WTC11 (cell line): ENCODE measurements at regions not wholly inside any gene's neighbourhood (a gene's known extent, or its start where the extent isn't known, plus 50 kb on each side); places are given as distances from the start of the nearest gene placed in this dataset.

Experiments
- ATAC-seq: fragments of 200-7000 bp; cut with Tn5 transposase; 2 replicates; pipeline ENCODE4 v1.10.0; 2021; ENCODE audit warnings: mild to moderate bottlenecking, moderate library complexity
- CTCF ChIA-PET: fragments of 300-600 bp; sonication (Branson Sonifier 250); formaldehyde crosslinking; loops from one replicate; lab custom pipeline; 2021; ENCODE audit warnings: antibody characterized with exemption; lab: Charles Lee
- POLR2A ChIA-PET: fragments of 350-600 bp; sonication (Branson Sonifier 250); formaldehyde crosslinking; loops from one replicate; lab custom pipeline; 2021; ENCODE audit warnings: antibody characterized with exemption; lab: Charles Lee
- DNase-seq: peaks from one replicate; pipeline ENCODE4 v3.0.0; 2021; ENCODE audit warnings: low spot score
- H3K27ac Mint-ChIP-seq: 2 replicates; pipeline ENCODE4 v1.8.0; 2021; ENCODE audit warnings: mixed read lengths
- H3K27me3 Mint-ChIP-seq: 2 replicates; pipeline ENCODE4 v1.8.0; 2021; ENCODE audit warnings: low read depth, mild to moderate bottlenecking, moderate library complexity, mixed read lengths
- H3K36me3 Mint-ChIP-seq: 2 replicates; pipeline ENCODE4 v1.8.0; 2021; ENCODE audit warnings: mixed read lengths
- H3K4me1 Mint-ChIP-seq: 2 replicates; pipeline ENCODE4 v1.8.0; 2022; ENCODE audit warnings: mixed read lengths
- H3K4me3 Mint-ChIP-seq: 2 replicates; pipeline ENCODE4 v1.8.0; 2021; ENCODE audit warnings: mild to moderate bottlenecking, moderate library complexity, mixed read lengths
- H3K9me3 Mint-ChIP-seq: 2 replicates; pipeline ENCODE4 v1.8.0; 2021; ENCODE audit warnings: mixed read lengths
- CREB1 ChIP-seq: sonication (generic); formaldehyde crosslinking; IDR thresholded peaks from 2 replicates; pipeline ENCODE4 v1.8.0; 2023; ENCODE audit warnings: mild to moderate bottlenecking, missing genetic modification reagents
- E2F4 ChIP-seq: sonication (generic); formaldehyde crosslinking; IDR thresholded peaks from 2 replicates; pipeline ENCODE4 v1.8.1; 2022; ENCODE audit warnings: low read depth, mild to moderate bottlenecking, moderate library complexity, missing genetic modification reagents, borderline replicate concordance
- ESRRA ChIP-seq: sonication (generic); formaldehyde crosslinking; IDR thresholded peaks from 2 replicates; pipeline ENCODE4 v1.8.1; 2022; ENCODE audit warnings: mild to moderate bottlenecking, missing genetic modification reagents, borderline replicate concordance
- FOXJ3 ChIP-seq: sonication (generic); formaldehyde crosslinking; IDR thresholded peaks from 2 replicates; pipeline ENCODE4 v1.9.0; 2021; ENCODE audit warnings: missing genetic modification reagents, mild to moderate bottlenecking, borderline replicate concordance
- GABPB1 ChIP-seq: sonication (generic); formaldehyde crosslinking; IDR thresholded peaks from 2 replicates; pipeline ENCODE4 v1.8.1; 2023; ENCODE audit warnings: mild to moderate bottlenecking, missing genetic modification reagents
- JAZF1 ChIP-seq: fragments of 250-450 bp; sonication (Bioruptor Pico); IDR thresholded peaks from 2 replicates; pipeline ENCODE4 v1.9.0; 2021; ENCODE audit warnings: moderate library complexity, mild to moderate bottlenecking, inconsistent platforms
- MAX ChIP-seq: sonication (generic); formaldehyde crosslinking; IDR thresholded peaks from 2 replicates; pipeline ENCODE4 v1.8.0; 2022; ENCODE audit warnings: mild to moderate bottlenecking, missing genetic modification reagents
- NFYB ChIP-seq: sonication (generic); formaldehyde crosslinking; conservative IDR thresholded peaks from 2 replicates; pipeline ENCODE4 v1.8.0; 2022; ENCODE audit warnings: low read depth, missing genetic modification reagents
- NR2C2 ChIP-seq: sonication (generic); formaldehyde crosslinking; IDR thresholded peaks from 2 replicates; pipeline ENCODE4 v1.8.0; 2022; ENCODE audit warnings: mild to moderate bottlenecking, missing genetic modification reagents
- ZNF396 ChIP-seq: fragments of 250-450 bp; sonication (Bioruptor Pico); IDR thresholded peaks from 2 replicates; pipeline ENCODE4 v1.8.0; 2021; ENCODE audit warnings: mild to moderate bottlenecking, moderate library complexity, borderline replicate concordance
- ZNF416 ChIP-seq: fragments of 250-450 bp; sonication (Bioruptor Pico); IDR thresholded peaks from 2 replicates; pipeline ENCODE4 v1.9.0; 2021; ENCODE audit warnings: mild to moderate bottlenecking, inconsistent platforms
- ZNF671 ChIP-seq: fragments of 250-450 bp; sonication (Bioruptor Pico); IDR thresholded peaks from 2 replicates; pipeline ENCODE4 v1.8.0; 2021; ENCODE audit warnings: mild to moderate bottlenecking
- ZSCAN18 ChIP-seq: fragments of 250-450 bp; sonication (Bioruptor Pico); IDR thresholded peaks from 2 replicates; pipeline ENCODE4 v2.1.2; 2022; ENCODE audit warnings: mild to moderate bottlenecking, moderate library complexity
- TF ChIP-seq, protein P1 (sequence below): sonication (generic); formaldehyde crosslinking; IDR thresholded peaks from 2 replicates; pipeline ENCODE4 v1.8.0; 2023; ENCODE audit warnings: mild to moderate bottlenecking, missing genetic modification reagents
- TF ChIP-seq, protein P2 (sequence below): sonication (generic); formaldehyde crosslinking; IDR thresholded peaks from 2 replicates; pipeline ENCODE4 v1.8.1; 2023; ENCODE audit warnings: mild to moderate bottlenecking, missing genetic modification reagents, borderline replicate concordance
- TF ChIP-seq, protein P3 (sequence below): sonication (generic); formaldehyde crosslinking; IDR thresholded peaks from 2 replicates; pipeline ENCODE4 v1.8.0; 2023; ENCODE audit warnings: missing genetic modification reagents, mild to moderate bottlenecking, borderline replicate concordance
- TF ChIP-seq, protein P4 (sequence below): sonication (generic); formaldehyde crosslinking; IDR thresholded peaks from 2 replicates; pipeline ENCODE4 v1.8.1; 2023; ENCODE audit warnings: mild to moderate bottlenecking, missing genetic modification reagents, moderate library complexity

DNA sequence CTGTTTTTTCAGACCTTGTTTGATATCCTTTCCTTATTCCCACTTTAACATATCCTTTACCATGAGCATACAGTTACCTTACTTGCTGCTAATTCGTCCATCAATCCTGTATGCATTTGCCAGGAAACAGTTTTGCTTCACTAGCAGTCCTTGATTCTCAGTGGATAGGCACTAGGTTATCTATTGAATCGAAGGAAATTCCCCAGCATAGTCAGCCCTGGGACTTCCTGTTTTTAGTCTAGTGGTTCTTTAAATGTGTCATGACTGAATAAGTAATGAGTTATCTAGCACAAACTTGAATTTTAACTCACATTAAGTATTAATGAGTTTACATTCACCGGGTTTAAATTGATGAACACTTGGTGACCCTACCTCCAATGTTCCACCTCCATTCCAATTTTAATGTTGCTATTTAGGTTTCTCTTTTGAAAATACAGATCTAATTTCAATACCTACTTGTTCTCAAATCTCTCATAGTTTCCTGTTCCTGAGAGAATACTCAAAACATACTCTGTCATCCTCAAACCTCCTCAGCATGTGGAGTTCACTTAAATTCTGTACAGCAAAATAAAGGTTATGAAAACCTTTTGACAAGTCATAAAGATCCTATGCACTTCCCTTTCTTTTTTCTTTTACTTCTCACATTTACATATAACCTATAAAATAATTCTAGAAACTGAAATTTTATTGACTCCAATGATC is 1375.1 kb upstream of the TENM4 start:
- ChIA-PET POLR2A (interaction anchor here (0.7 kb wide), 1 partner anchor 1021 kb away, joined by 3 read pairs; no protein-coding TSS in a partner anchor), CTCF (no interaction called here)
- no peak overlapping the region for H3K4me3 Mint-ChIP-seq
- no peak overlapping the region for H3K27ac Mint-ChIP-seq
- peaks cover 26% of the 10 kb centered on the region for H3K4me1 Mint-ChIP-seq
- peaks cover 4% of the 10 kb centered on the region; the same call in 1 of the 2 replicates for H3K9me3 Mint-ChIP-seq
- H3K27me3 Mint-ChIP-seq, result no peaks in the 10 kb centered on the region; the same call in 1 of the 2 replicates
- H3K36me3 Mint-ChIP-seq, result no peaks in the 10 kb centered on the region
- no peak for TF ChIP-seq ESRRA (CRISPR knock-in tag)
- TF ChIP-seq, protein P1, sequence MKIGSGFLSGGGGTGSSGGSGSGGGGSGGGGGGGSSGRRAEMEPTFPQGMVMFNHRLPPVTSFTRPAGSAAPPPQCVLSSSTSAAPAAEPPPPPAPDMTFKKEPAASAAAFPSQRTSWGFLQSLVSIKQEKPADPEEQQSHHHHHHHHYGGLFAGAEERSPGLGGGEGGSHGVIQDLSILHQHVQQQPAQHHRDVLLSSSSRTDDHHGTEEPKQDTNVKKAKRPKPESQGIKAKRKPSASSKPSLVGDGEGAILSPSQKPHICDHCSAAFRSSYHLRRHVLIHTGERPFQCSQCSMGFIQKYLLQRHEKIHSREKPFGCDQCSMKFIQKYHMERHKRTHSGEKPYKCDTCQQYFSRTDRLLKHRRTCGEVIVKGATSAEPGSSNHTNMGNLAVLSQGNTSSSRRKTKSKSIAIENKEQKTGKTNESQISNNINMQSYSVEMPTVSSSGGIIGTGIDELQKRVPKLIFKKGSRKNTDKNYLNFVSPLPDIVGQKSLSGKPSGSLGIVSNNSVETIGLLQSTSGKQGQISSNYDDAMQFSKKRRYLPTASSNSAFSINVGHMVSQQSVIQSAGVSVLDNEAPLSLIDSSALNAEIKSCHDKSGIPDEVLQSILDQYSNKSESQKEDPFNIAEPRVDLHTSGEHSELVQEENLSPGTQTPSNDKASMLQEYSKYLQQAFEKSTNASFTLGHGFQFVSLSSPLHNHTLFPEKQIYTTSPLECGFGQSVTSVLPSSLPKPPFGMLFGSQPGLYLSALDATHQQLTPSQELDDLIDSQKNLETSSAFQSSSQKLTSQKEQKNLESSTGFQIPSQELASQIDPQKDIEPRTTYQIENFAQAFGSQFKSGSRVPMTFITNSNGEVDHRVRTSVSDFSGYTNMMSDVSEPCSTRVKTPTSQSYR (CRISPR knock-in tag), result no peak
- TF ChIP-seq GABPB1 (CRISPR knock-in tag), result no peak
- TF ChIP-seq ZNF396 (CRISPR knock-in tag), result no peak
- TF ChIP-seq MAX (CRISPR knock-in tag), result no peak
- TF ChIP-seq ZNF671, result no peak
- TF ChIP-seq, protein P2, sequence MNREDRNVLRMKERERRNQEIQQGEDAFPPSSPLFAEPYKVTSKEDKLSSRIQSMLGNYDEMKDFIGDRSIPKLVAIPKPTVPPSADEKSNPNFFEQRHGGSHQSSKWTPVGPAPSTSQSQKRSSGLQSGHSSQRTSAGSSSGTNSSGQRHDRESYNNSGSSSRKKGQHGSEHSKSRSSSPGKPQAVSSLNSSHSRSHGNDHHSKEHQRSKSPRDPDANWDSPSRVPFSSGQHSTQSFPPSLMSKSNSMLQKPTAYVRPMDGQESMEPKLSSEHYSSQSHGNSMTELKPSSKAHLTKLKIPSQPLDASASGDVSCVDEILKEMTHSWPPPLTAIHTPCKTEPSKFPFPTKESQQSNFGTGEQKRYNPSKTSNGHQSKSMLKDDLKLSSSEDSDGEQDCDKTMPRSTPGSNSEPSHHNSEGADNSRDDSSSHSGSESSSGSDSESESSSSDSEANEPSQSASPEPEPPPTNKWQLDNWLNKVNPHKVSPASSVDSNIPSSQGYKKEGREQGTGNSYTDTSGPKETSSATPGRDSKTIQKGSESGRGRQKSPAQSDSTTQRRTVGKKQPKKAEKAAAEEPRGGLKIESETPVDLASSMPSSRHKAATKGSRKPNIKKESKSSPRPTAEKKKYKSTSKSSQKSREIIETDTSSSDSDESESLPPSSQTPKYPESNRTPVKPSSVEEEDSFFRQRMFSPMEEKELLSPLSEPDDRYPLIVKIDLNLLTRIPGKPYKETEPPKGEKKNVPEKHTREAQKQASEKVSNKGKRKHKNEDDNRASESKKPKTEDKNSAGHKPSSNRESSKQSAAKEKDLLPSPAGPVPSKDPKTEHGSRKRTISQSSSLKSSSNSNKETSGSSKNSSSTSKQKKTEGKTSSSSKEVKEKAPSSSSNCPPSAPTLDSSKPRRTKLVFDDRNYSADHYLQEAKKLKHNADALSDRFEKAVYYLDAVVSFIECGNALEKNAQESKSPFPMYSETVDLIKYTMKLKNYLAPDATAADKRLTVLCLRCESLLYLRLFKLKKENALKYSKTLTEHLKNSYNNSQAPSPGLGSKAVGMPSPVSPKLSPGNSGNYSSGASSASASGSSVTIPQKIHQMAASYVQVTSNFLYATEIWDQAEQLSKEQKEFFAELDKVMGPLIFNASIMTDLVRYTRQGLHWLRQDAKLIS (CRISPR knock-in tag), result no peak
- TF ChIP-seq FOXJ3 (CRISPR knock-in tag), result no peak
- TF ChIP-seq, protein P3, sequence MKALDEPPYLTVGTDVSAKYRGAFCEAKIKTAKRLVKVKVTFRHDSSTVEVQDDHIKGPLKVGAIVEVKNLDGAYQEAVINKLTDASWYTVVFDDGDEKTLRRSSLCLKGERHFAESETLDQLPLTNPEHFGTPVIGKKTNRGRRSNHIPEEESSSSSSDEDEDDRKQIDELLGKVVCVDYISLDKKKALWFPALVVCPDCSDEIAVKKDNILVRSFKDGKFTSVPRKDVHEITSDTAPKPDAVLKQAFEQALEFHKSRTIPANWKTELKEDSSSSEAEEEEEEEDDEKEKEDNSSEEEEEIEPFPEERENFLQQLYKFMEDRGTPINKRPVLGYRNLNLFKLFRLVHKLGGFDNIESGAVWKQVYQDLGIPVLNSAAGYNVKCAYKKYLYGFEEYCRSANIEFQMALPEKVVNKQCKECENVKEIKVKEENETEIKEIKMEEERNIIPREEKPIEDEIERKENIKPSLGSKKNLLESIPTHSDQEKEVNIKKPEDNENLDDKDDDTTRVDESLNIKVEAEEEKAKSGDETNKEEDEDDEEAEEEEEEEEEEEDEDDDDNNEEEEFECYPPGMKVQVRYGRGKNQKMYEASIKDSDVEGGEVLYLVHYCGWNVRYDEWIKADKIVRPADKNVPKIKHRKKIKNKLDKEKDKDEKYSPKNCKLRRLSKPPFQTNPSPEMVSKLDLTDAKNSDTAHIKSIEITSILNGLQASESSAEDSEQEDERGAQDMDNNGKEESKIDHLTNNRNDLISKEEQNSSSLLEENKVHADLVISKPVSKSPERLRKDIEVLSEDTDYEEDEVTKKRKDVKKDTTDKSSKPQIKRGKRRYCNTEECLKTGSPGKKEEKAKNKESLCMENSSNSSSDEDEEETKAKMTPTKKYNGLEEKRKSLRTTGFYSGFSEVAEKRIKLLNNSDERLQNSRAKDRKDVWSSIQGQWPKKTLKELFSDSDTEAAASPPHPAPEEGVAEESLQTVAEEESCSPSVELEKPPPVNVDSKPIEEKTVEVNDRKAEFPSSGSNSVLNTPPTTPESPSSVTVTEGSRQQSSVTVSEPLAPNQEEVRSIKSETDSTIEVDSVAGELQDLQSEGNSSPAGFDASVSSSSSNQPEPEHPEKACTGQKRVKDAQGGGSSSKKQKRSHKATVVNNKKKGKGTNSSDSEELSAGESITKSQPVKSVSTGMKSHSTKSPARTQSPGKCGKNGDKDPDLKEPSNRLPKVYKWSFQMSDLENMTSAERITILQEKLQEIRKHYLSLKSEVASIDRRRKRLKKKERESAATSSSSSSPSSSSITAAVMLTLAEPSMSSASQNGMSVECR, result no peak
- TF ChIP-seq, protein P4, sequence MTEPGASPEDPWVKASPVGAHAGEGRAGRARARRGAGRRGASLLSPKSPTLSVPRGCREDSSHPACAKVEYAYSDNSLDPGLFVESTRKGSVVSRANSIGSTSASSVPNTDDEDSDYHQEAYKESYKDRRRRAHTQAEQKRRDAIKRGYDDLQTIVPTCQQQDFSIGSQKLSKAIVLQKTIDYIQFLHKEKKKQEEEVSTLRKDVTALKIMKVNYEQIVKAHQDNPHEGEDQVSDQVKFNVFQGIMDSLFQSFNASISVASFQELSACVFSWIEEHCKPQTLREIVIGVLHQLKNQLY (CRISPR knock-in tag), result no peak
- no peak for TF ChIP-seq JAZF1 (CRISPR knock-in tag)
- TF ChIP-seq NFYB (CRISPR knock-in tag), result no peak
- no peak for TF ChIP-seq E2F4 (CRISPR knock-in tag)
- no peak for TF ChIP-seq ZSCAN18 (CRISPR knock-in tag)
- TF ChIP-seq NR2C2, result no peak
- no peak for TF ChIP-seq ZNF416 (CRISPR knock-in tag)
- no peak for TF ChIP-seq CREB1 (CRISPR knock-in tag)
- ATAC-seq (no peak), DNase-seq (no peak)
